WTC11 (cell line): ENCODE measurements at regions not wholly inside any gene's neighbourhood (a gene's known extent, or its start where the extent isn't known, plus 50 kb on each side); places are given as distances from the start of the nearest gene placed in this dataset.

Experiments
- ATAC-seq: fragments of 200-7000 bp; cut with Tn5 transposase; 2 replicates; pipeline ENCODE4 v1.10.0; 2021; ENCODE audit warnings: mild to moderate bottlenecking, moderate library complexity
- CTCF ChIA-PET: fragments of 300-600 bp; sonication (Branson Sonifier 250); formaldehyde crosslinking; loops from one replicate; lab custom pipeline; 2021; ENCODE audit warnings: antibody characterized with exemption; lab: Charles Lee
- POLR2A ChIA-PET: fragments of 350-600 bp; sonication (Branson Sonifier 250); formaldehyde crosslinking; loops from one replicate; lab custom pipeline; 2021; ENCODE audit warnings: antibody characterized with exemption; lab: Charles Lee
- DNase-seq: peaks from one replicate; pipeline ENCODE4 v3.0.0; 2021; ENCODE audit warnings: low spot score
- H3K27ac Mint-ChIP-seq: 2 replicates; pipeline ENCODE4 v1.8.0; 2021; ENCODE audit warnings: mixed read lengths
- H3K27me3 Mint-ChIP-seq: 2 replicates; pipeline ENCODE4 v1.8.0; 2021; ENCODE audit warnings: low read depth, mild to moderate bottlenecking, moderate library complexity, mixed read lengths
- H3K36me3 Mint-ChIP-seq: 2 replicates; pipeline ENCODE4 v1.8.0; 2021; ENCODE audit warnings: mixed read lengths
- H3K4me1 Mint-ChIP-seq: 2 replicates; pipeline ENCODE4 v1.8.0; 2022; ENCODE audit warnings: mixed read lengths
- H3K4me3 Mint-ChIP-seq: 2 replicates; pipeline ENCODE4 v1.8.0; 2021; ENCODE audit warnings: mild to moderate bottlenecking, moderate library complexity, mixed read lengths
- H3K9me3 Mint-ChIP-seq: 2 replicates; pipeline ENCODE4 v1.8.0; 2021; ENCODE audit warnings: mixed read lengths
- ESRRA ChIP-seq: sonication (generic); formaldehyde crosslinking; IDR thresholded peaks from 2 replicates; pipeline ENCODE4 v1.8.1; 2022; ENCODE audit warnings: mild to moderate bottlenecking, missing genetic modification reagents, borderline replicate concordance
- FOXJ3 ChIP-seq: sonication (generic); formaldehyde crosslinking; IDR thresholded peaks from 2 replicates; pipeline ENCODE4 v1.9.0; 2021; ENCODE audit warnings: missing genetic modification reagents, mild to moderate bottlenecking, borderline replicate concordance
- FOXP1 ChIP-seq: sonication (generic); formaldehyde crosslinking; IDR thresholded peaks from 2 replicates; pipeline ENCODE4 v1.8.0; 2022; ENCODE audit warnings: missing genetic modification reagents, mild to moderate bottlenecking, moderate library complexity, borderline replicate concordance
- NFYB ChIP-seq: sonication (generic); formaldehyde crosslinking; conservative IDR thresholded peaks from 2 replicates; pipeline ENCODE4 v1.8.0; 2022; ENCODE audit warnings: low read depth, missing genetic modification reagents
- NR2C2 ChIP-seq: sonication (generic); formaldehyde crosslinking; IDR thresholded peaks from 2 replicates; pipeline ENCODE4 v1.8.0; 2022; ENCODE audit warnings: mild to moderate bottlenecking, missing genetic modification reagents
- RELA ChIP-seq: sonication (generic); formaldehyde crosslinking; IDR thresholded peaks from 2 replicates; pipeline ENCODE4 v1.8.1; 2022; ENCODE audit warnings: missing genetic modification reagents, mild to moderate bottlenecking, borderline replicate concordance
- SOX15 ChIP-seq: fragments of 250-450 bp; sonication (Bioruptor Pico); IDR thresholded peaks from 2 replicates; pipeline ENCODE4 v1.9.0; 2021; ENCODE audit warnings: mild to moderate bottlenecking
- TCF7 ChIP-seq: sonication (generic); formaldehyde crosslinking; IDR thresholded peaks from 2 replicates; pipeline ENCODE4 v1.8.0; 2022; ENCODE audit warnings: mild to moderate bottlenecking, low read depth, missing genetic modification reagents, moderate library complexity
- TP53 ChIP-seq: sonication (generic); formaldehyde crosslinking; IDR thresholded peaks from 2 replicates; pipeline ENCODE4 v1.8.1; 2023; ENCODE audit warnings: mild to moderate bottlenecking, missing genetic modification reagents
- ZMAT4 ChIP-seq: fragments of 250-450 bp; sonication (Bioruptor Pico); IDR thresholded peaks from 2 replicates; pipeline ENCODE4 v1.9.0; 2021; ENCODE audit warnings: mild to moderate bottlenecking
- ZNF121 ChIP-seq: sonication (generic); formaldehyde crosslinking; IDR thresholded peaks from 2 replicates; pipeline ENCODE4 v1.8.0; 2023; ENCODE audit warnings: missing genetic modification reagents
- ZNF317 ChIP-seq: sonication (generic); formaldehyde crosslinking; IDR thresholded peaks from 2 replicates; pipeline ENCODE4 v1.8.1; 2023; ENCODE audit warnings: low read depth, mild to moderate bottlenecking, moderate library complexity, missing genetic modification reagents, borderline replicate concordance
- ZNF416 ChIP-seq: fragments of 250-450 bp; sonication (Bioruptor Pico); IDR thresholded peaks from 2 replicates; pipeline ENCODE4 v1.9.0; 2021; ENCODE audit warnings: mild to moderate bottlenecking, inconsistent platforms
- ZNF512 ChIP-seq: sonication (generic); formaldehyde crosslinking; IDR thresholded peaks from 2 replicates; pipeline ENCODE4 v1.8.1; 2022; ENCODE audit warnings: missing genetic modification reagents, borderline replicate concordance
- TF ChIP-seq, protein P1 (sequence below): fragments of 250-450 bp; sonication (Bioruptor Pico); IDR thresholded peaks from 2 replicates; pipeline ENCODE4 v1.8.0; 2021; ENCODE audit warnings: mild to moderate bottlenecking
- TF ChIP-seq, protein P2 (sequence below): sonication (generic); formaldehyde crosslinking; IDR thresholded peaks from 2 replicates; pipeline ENCODE4 v1.8.0; 2023; ENCODE audit warnings: missing genetic modification reagents, mild to moderate bottlenecking, borderline replicate concordance
- TF ChIP-seq, protein P3 (sequence below): sonication (generic); formaldehyde crosslinking; IDR thresholded peaks from 2 replicates; pipeline ENCODE4 v1.8.1; 2023; ENCODE audit warnings: mild to moderate bottlenecking, missing genetic modification reagents, moderate library complexity
- TF ChIP-seq, protein P4 (sequence below): fragments of 250-450 bp; sonication (Bioruptor Pico); IDR thresholded peaks from 2 replicates; pipeline ENCODE4 v1.9.0; 2021; ENCODE audit warnings: mild to moderate bottlenecking, borderline replicate concordance

- ATAC-seq, result no peak
- Mint-ChIP-seq H3K9me3 (no peaks in the 10 kb centered on the region), H3K4me3 (no peak overlapping the region), H3K27me3 (no peaks in the 10 kb centered on the region), H3K4me1 (peaks cover 5% of the 10 kb centered on the region; the same call in 1 of the 2 replicates), H3K27ac (no peak overlapping the region), H3K36me3 (no peaks in the 10 kb centered on the region)
- POLR2A ChIA-PET, result no interaction called here
- DNase-seq, result no peak
- TF ChIP-seq SOX15 (CRISPR knock-in tag) (no peak), TP53 (CRISPR knock-in tag) (no peak)
- TF ChIP-seq, protein P1, sequence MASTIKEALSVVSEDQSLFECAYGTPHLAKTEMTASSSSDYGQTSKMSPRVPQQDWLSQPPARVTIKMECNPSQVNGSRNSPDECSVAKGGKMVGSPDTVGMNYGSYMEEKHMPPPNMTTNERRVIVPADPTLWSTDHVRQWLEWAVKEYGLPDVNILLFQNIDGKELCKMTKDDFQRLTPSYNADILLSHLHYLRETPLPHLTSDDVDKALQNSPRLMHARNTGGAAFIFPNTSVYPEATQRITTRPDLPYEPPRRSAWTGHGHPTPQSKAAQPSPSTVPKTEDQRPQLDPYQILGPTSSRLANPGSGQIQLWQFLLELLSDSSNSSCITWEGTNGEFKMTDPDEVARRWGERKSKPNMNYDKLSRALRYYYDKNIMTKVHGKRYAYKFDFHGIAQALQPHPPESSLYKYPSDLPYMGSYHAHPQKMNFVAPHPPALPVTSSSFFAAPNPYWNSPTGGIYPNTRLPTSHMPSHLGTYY (CRISPR knock-in tag), result no peak
- CTCF ChIA-PET, result interaction anchor here (1.1 kb wide), 1 partner anchor 149 kb away, joined by 3 read pairs; no protein-coding TSS in a partner anchor
Measured at GRCh38 chr9:31393240-31393639, 991.2 kb upstream of the ACO1 start.

DNA sequence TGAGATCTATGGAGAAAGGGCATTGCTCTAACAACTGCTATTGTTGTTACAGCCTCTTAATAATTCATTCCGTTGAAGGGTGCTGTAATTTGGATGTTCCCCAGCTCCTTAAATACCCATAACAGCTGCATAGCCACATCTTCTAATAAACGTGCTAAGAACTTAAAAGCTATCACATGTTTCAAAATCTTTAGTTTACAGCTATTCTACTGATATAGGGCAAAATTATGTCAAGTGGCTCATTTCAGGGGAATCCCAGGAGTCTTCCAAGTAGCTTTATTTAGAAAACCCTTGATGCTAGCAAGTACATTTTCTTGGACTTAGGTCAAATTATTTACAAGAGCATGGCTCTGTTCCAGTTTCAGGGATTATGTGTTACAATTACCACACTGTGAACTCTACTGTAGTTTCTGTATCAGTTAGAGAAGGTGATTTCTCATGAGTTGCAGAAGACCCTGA is 990.4 kb upstream of the ACO1 start:
- Mint-ChIP-seq H3K4me3 (no peak overlapping the region), H3K27me3 (no peaks in the 10 kb centered on the region)
- TF ChIP-seq FOXJ3 (no peak), RELA (no peak), NFYB (CRISPR knock-in tag) (no peak), ZNF317 (CRISPR knock-in tag) (no peak), NR2C2 (CRISPR knock-in tag) (no peak), ZMAT4 (no peak), TCF7 (CRISPR knock-in tag) (no peak), ESRRA (CRISPR knock-in tag) (no peak), ZNF416 (CRISPR knock-in tag) (no peak), FOXP1 (no peak), ZNF121 (CRISPR knock-in tag) (no peak), ZNF512 (CRISPR knock-in tag) (no peak)
- TF ChIP-seq, protein P2, sequence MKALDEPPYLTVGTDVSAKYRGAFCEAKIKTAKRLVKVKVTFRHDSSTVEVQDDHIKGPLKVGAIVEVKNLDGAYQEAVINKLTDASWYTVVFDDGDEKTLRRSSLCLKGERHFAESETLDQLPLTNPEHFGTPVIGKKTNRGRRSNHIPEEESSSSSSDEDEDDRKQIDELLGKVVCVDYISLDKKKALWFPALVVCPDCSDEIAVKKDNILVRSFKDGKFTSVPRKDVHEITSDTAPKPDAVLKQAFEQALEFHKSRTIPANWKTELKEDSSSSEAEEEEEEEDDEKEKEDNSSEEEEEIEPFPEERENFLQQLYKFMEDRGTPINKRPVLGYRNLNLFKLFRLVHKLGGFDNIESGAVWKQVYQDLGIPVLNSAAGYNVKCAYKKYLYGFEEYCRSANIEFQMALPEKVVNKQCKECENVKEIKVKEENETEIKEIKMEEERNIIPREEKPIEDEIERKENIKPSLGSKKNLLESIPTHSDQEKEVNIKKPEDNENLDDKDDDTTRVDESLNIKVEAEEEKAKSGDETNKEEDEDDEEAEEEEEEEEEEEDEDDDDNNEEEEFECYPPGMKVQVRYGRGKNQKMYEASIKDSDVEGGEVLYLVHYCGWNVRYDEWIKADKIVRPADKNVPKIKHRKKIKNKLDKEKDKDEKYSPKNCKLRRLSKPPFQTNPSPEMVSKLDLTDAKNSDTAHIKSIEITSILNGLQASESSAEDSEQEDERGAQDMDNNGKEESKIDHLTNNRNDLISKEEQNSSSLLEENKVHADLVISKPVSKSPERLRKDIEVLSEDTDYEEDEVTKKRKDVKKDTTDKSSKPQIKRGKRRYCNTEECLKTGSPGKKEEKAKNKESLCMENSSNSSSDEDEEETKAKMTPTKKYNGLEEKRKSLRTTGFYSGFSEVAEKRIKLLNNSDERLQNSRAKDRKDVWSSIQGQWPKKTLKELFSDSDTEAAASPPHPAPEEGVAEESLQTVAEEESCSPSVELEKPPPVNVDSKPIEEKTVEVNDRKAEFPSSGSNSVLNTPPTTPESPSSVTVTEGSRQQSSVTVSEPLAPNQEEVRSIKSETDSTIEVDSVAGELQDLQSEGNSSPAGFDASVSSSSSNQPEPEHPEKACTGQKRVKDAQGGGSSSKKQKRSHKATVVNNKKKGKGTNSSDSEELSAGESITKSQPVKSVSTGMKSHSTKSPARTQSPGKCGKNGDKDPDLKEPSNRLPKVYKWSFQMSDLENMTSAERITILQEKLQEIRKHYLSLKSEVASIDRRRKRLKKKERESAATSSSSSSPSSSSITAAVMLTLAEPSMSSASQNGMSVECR, result no peak
- TF ChIP-seq, protein P3, sequence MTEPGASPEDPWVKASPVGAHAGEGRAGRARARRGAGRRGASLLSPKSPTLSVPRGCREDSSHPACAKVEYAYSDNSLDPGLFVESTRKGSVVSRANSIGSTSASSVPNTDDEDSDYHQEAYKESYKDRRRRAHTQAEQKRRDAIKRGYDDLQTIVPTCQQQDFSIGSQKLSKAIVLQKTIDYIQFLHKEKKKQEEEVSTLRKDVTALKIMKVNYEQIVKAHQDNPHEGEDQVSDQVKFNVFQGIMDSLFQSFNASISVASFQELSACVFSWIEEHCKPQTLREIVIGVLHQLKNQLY (CRISPR knock-in tag), result no peak
- TF ChIP-seq, protein P4, sequence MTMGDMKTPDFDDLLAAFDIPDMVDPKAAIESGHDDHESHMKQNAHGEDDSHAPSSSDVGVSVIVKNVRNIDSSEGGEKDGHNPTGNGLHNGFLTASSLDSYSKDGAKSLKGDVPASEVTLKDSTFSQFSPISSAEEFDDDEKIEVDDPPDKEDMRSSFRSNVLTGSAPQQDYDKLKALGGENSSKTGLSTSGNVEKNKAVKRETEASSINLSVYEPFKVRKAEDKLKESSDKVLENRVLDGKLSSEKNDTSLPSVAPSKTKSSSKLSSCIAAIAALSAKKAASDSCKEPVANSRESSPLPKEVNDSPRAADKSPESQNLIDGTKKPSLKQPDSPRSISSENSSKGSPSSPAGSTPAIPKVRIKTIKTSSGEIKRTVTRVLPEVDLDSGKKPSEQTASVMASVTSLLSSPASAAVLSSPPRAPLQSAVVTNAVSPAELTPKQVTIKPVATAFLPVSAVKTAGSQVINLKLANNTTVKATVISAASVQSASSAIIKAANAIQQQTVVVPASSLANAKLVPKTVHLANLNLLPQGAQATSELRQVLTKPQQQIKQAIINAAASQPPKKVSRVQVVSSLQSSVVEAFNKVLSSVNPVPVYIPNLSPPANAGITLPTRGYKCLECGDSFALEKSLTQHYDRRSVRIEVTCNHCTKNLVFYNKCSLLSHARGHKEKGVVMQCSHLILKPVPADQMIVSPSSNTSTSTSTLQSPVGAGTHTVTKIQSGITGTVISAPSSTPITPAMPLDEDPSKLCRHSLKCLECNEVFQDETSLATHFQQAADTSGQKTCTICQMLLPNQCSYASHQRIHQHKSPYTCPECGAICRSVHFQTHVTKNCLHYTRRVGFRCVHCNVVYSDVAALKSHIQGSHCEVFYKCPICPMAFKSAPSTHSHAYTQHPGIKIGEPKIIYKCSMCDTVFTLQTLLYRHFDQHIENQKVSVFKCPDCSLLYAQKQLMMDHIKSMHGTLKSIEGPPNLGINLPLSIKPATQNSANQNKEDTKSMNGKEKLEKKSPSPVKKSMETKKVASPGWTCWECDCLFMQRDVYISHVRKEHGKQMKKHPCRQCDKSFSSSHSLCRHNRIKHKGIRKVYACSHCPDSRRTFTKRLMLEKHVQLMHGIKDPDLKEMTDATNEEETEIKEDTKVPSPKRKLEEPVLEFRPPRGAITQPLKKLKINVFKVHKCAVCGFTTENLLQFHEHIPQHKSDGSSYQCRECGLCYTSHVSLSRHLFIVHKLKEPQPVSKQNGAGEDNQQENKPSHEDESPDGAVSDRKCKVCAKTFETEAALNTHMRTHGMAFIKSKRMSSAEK (CRISPR knock-in tag), result no peak
- TF ChIP-seq, all 79 proteins: peak for 0
- no peak for ATAC-seq
- ChIA-PET POLR2A (no interaction called here), CTCF (interaction anchor here (1.1 kb wide), 1 partner anchor 148 kb away, joined by 3 read pairs; no protein-coding TSS in a partner anchor)
- no peak overlapping the region for H3K27ac Mint-ChIP-seq
- H3K9me3 Mint-ChIP-seq, result no peaks in the 10 kb centered on the region
- peaks cover 13% of the 10 kb centered on the region for H3K4me1 Mint-ChIP-seq
- H3K36me3 Mint-ChIP-seq, result no peaks in the 10 kb centered on the region
- no peak for DNase-seq
